SK-MEL-5 (cell line): ENCODE measurements at regions not wholly inside any gene's neighbourhood (a gene's known extent, or its start where the extent isn't known, plus 50 kb on each side); places are given as distances from the start of the nearest gene placed in this dataset.

Experiments
- DNase-seq: peaks from one replicate; pipeline ENCODE4 v3.0.0-alpha.2; 2016; ENCODE audit warnings: low read depth, low spot score
- in situ Hi-C: cut with HindIII; loops from 2 replicates; pipeline ENCODE4 v1.10.0; 2016; ENCODE audit warnings: low sequenced_read_pairs, high pct_unique_total_duplicates, low pct_unique_long_range_greater_than_20kb

DNA sequence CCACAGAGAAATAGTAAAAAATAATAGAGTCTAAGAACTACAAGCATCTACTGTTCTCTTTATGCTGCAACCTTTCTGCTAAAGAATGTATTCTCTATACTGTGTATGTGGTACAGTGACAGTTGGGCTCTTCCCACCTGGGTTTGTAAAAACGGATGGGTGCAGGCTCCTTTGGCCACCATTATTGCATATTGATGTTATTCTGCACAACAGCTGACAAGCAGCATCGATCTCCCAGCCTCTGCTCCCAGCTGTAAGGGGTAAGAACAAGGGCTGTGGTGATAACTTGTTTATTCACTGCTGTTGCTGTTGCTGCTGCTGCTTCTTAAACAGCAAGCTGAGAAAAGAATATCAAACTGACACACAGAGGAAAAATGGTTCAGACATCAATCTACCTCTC lies 56.1 kb downstream of the KCNRG start:
- DNase-seq, result peak; percentile 39
- in situ Hi-C loops, result no loop called here

DNA sequence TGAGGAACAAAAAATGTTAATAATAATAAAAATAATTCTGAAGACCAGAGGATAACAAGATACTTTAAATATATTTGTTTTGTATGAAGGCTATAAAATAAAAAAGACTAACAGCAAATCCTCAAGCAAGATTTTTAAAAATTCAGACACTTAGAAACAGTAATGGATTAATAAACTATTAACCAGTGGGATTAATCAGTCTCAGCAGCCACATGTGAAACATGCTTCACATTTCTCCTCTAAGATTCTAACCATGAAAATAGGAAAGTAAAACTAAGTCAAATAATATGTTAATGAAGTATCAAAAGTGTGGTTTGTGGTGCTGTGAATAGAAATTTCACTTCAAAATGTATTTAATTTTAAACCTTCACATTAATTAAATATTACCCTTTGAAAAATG lies 57.4 kb downstream of the KCNRG start:
- DNase-seq, result no peak
- in situ Hi-C loops, result no loop called here

DNA sequence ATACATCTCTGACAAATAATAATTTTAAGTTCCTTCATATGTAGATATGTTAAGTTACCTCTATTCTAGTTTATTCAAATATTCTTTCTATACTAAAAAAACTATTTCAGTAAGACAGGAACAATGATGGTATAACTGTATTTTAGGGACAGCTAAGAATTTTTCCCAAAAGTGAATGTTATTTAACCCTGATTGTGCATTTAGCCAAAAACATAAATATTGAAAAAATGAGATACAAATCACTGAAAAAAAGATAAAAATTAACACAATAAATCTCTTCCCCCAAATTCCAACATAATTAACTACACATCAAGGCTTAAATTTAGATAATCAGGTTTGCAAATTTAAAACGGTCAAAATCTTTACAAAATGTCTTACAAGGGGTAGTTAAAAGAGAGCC lies 58.1 kb downstream of the KCNRG start:
- no peak for DNase-seq
- in situ Hi-C loops, result no loop called here

DNA sequence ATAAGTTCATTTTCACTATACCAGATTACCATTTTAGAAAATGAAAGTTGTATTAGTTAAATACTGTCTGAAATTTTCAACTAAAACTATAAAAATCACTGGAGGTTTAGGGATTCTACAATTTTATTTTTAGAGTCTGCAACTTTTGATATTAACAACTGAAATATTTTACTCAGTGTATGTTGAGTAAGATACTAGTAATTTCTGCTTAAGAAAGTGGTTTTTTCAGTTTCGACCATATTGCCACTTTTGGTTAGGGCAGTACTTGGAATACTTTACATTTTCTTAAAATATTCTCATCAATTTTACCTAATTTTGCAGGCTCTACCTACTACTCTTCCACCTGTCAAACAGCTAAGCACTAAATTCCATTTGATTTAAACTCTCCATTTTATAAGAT lies 59.6 kb downstream of the KCNRG start:
- DNase-seq, result no peak
- in situ Hi-C loops, result no loop called here

GRCh38 chr13:50075619-50076097 lies 60.4 kb downstream of the KCNRG start:
- in situ Hi-C loops, result no loop called here
- peak; percentile 37 for DNase-seq

GRCh38 chr13:50077431-50077830 lies 62.2 kb downstream of the KCNRG start:
- in situ Hi-C loops, result no loop called here
- no peak for DNase-seq

- in situ Hi-C loops, result no loop called here
- DNase-seq, result no peak
These were observed 63.1 kb downstream of the KCNRG start for GRCh38 chr13:50078231-50078894.

DNA sequence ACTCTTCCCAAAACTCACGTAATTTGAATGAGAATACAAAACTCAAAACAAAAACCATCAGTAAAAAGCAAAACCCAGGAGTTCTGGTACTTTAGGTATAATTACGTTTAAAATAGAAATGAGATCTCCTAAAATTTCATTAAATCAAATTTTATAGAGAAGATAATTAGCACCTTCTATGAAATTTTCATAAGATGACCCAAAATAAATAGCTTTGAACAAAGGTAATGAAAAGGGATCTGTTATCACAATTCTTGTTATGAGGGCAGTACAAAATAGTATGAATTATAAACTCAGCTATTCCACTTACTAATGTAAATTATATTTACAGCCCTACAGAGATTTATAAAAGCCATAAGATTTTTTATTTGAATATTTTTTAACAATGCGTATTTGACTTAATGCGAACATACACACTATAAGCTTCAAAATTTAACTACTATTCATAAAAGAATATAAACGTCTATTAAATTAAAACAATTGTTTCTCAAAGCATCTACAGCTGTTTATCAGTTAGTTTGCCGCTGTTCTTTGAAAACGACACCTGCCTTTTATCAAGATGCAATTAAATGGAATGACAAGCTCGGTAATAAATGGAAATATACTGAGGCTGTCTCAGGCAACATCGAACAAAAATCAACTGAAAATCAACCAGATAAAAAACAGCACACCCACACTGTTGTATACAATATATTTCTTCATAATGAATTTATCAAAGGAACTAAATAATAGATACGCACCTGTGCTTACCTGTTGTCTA lies 63.8 kb downstream of the KCNRG start:
- in situ Hi-C loops, result no loop called here

GRCh38 chr13:50079655-50080202 lies 64.5 kb downstream of the KCNRG start:
- in situ Hi-C loops, result no loop called here
- DNase-seq, result no peak

More for the DNA sequence above, 63.8 kb downstream of the KCNRG start:
- no peak for DNase-seq

- in situ Hi-C loops, result no loop called here
These were observed 65.1 kb downstream of the KCNRG start for GRCh38 chr13:50080203-50080910.

DNA sequence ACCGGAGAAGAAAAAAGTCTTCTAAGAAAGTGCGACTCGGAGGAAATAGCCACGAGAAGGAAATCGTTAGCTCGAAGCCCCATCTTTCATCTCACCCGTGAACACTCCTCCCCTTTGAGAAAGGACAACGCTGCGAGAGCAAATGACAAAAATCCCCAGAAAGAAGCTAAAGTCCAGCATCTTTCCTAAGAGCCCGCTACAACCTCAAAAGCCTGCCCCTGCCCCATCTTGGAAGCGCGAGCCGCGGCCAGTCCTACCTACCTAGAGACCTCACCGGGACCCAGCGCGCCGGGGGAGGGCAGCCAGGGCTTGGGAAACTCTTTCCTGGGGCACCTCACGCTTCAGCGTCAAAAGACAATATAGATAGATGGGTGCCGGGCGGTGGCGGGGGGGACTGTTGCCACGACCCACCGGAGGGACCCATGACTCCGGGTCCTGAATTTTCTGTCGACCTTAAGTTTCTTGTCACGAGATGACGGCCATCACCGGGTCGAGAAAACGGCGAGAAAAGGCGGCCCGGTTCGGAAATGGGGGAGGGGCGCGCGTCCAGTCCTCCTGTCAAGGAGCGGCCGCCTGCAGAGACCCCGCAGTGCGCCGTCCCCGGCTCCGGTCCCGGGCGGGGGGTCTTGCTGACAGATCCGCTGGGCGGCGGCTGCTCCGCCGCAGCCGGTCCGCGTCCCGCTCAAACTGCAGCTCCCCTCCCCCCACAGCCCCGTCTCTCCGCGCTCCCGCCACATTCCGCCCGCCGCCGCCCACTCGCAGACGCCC lies 65.9 kb downstream of the KCNRG start:
- peak; percentile 47 for DNase-seq
- in situ Hi-C loops, result no loop called here

More at GRCh38 chr13:50080203-50080910, 65.1 kb downstream of the KCNRG start:
- peak; percentile 49 for DNase-seq

DNA sequence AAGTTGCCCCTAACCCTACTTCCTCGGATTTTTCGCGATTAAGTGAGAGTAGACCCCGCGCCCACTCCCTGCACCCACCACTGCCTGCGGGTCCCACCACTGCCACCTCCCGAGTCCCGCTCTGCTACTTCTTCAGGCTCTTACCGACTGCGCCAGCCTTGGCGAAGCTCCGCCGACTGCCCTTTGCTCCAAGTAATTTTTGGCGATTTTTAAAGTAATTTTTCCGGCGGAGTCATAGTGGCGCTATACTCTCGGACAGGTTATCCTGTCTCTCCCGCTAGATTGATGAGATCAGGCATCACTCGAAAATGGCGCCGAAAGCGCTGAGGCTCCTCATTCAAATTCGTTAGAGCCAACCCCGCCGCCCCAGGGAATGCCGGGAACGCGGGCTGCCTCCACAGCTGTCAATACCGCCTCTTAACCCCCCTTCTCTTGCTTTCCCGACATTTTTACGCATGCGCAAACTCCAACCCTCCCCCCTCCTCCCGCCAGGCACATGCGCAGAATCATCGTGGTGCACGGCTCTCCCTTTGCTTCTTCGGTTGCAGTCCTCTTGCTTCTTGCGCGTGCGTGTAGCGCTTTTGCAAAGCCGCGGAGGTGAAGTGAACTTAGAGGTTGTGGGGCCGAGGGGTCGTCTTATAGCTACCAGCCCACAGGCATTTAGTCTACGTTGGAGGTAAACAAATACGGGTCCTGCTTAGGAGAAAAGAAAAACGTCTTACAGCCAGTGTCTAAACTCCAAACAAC lies 66.6 kb downstream of the KCNRG start:
- peak; percentile 99 for DNase-seq
- in situ Hi-C loops, result no loop called here

GRCh38 chr13:50082426-50083281 lies 67.4 kb downstream of the KCNRG start:
- in situ Hi-C loops, result no loop called here
- DNase-seq, result peak; percentile 80

GRCh38 chr13:50085063-50085462 lies 69.8 kb downstream of the KCNRG start:
- in situ Hi-C loops, result no loop called here
- DNase-seq, result peak; percentile 57

- no peak for DNase-seq
- in situ Hi-C loops, result no loop called here
These were observed 74.4 kb downstream of the KCNRG start for GRCh38 chr13:50089633-50090032.

DNA sequence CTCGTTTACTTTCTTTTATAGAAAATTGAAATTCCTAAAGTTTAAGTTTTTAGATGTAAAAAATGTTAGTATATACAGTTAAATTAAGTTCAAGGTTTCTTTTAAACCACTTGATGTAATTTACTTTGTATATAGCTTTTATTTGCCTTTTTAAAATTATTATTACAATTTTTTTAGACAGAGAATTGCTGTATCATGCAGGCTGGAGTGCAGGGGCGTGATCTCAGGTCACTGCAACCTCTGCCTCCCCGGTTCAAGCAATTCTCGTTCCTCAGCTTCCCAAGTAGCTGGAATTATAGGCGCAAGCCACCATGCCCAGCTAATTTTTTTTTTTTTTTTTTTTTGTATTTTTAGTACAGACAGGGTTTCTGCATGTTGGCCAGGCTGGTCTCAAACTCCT lies 75.0 kb downstream of the KCNRG start:
- in situ Hi-C loops, result no loop called here

More for the DNA sequence above, 75.0 kb downstream of the KCNRG start:
- DNase-seq, result no peak
